GM19468 (cell line): ENCODE measurements at regions not wholly inside any gene's neighbourhood (a gene's known extent, or its start where the extent isn't known, plus 50 kb on each side); places are given as distances from the start of the nearest gene placed in this dataset.
A peak's percentile ranks its signal among the peaks of the same experiment; 100 is the strongest.

Experiments used
- ATAC-seq: cut with Tn5 transposase; IDR thresholded peaks from one replicate; pipeline ENCODE4 v1.9.1; 2021; ENCODE audit warnings: mild to moderate bottlenecking, moderate library complexity, moderate number of reproducible peaks; ENCODE audit not compliant: unreplicated experiment; ENCODE audit errors: extremely low read depth

GRCh38 chr20:7217606-7218005 is 450.1 kb downstream of the BMP2 start:
- no peak for ATAC-seq

GRCh38 chr20:7220755-7221154 is 453.3 kb downstream of the BMP2 start:
- no peak for ATAC-seq

GRCh38 chr20:7226156-7226555 is 458.7 kb downstream of the BMP2 start:
- no peak for ATAC-seq

GRCh38 chr20:7231303-7231702 is 463.8 kb downstream of the BMP2 start:
- ATAC-seq: peak; percentile 82

- no peak for ATAC-seq
Observed at GRCh38 chr20:7232796-7233195, 465.3 kb downstream of the BMP2 start.

- no peak for ATAC-seq
Observed at GRCh38 chr20:7237251-7237650, 469.8 kb downstream of the BMP2 start.

- no peak for ATAC-seq
Observed at GRCh38 chr20:7240490-7240889, 473.0 kb downstream of the BMP2 start.

GRCh38 chr20:7248281-7249201 is 481.1 kb downstream of the BMP2 start:
- ATAC-seq: no peak

GRCh38 chr20:7250337-7250736 is 482.9 kb downstream of the BMP2 start:
- ATAC-seq: no peak

GRCh38 chr20:7257099-7257498 is 489.6 kb downstream of the BMP2 start:
- no peak for ATAC-seq

GRCh38 chr20:7257692-7258466 is 490.4 kb downstream of the BMP2 start:
- ATAC-seq: no peak

- ATAC-seq: no peak
Observed at GRCh38 chr20:7262803-7263202, 495.3 kb downstream of the BMP2 start.

GRCh38 chr20:7264137-7264536 is 496.7 kb downstream of the BMP2 start:
- ATAC-seq: no peak

- ATAC-seq: no peak
Observed at GRCh38 chr20:7269452-7269851, 502.0 kb downstream of the BMP2 start.

GRCh38 chr20:7272512-7272911 is 505.0 kb downstream of the BMP2 start:
- no peak for ATAC-seq

GRCh38 chr20:7274870-7275269 is 507.4 kb downstream of the BMP2 start:
- no peak for ATAC-seq

- no peak for ATAC-seq
Observed at GRCh38 chr20:7275645-7276237, 508.3 kb downstream of the BMP2 start.

GRCh38 chr20:7285918-7286556 is 518.6 kb downstream of the BMP2 start:
- ATAC-seq: no peak

- ATAC-seq: no peak
Observed at GRCh38 chr20:7291323-7291943, 523.9 kb downstream of the BMP2 start.

- ATAC-seq: no peak
Observed at GRCh38 chr20:7291946-7292345, 524.5 kb downstream of the BMP2 start.
